Midbrain (tissue), 1 donor: ENCODE measurements at regions not wholly inside any gene's neighbourhood (a gene's known extent, or its start where the extent isn't known, plus 50 kb on each side); places are given as distances from the start of the nearest gene placed in this dataset.

ENCODE experiments used
- DNase-seq: peaks from one replicate; lab custom pipeline; 2025; lab: John Stamatoyannopoulos, UW

- DNase-seq, result no peak
Observed at GRCh38 chrX:42519666-42520231, 258.2 kb downstream of the PPP1R2C start.

- DNase-seq, result no peak
Observed at GRCh38 chrX:42515939-42516338, 262.0 kb downstream of the PPP1R2C start.

GRCh38 chrX:42505016-42505415, 272.9 kb downstream of the PPP1R2C start:
- no peak for DNase-seq

GRCh38 chrX:42499620-42500019, 278.3 kb downstream of the PPP1R2C start:
- no peak for DNase-seq

GRCh38 chrX:42497356-42497755, 280.6 kb downstream of the PPP1R2C start:
- DNase-seq, result no peak

GRCh38 chrX:42496239-42496638, 281.7 kb downstream of the PPP1R2C start:
- no peak for DNase-seq

- DNase-seq, result no peak
Observed at GRCh38 chrX:42495139-42495538, 282.8 kb downstream of the PPP1R2C start.

- DNase-seq, result no peak
Observed at GRCh38 chrX:42491137-42491907, 286.6 kb downstream of the PPP1R2C start.

GRCh38 chrX:42490111-42490510, 287.9 kb downstream of the PPP1R2C start:
- no peak for DNase-seq

- no peak for DNase-seq
Observed at GRCh38 chrX:42485601-42486000, 292.4 kb downstream of the PPP1R2C start.

- no peak for DNase-seq
Observed at GRCh38 chrX:42484233-42484632, 293.7 kb downstream of the PPP1R2C start.

GRCh38 chrX:42477396-42477795, 300.6 kb downstream of the PPP1R2C start:
- no peak for DNase-seq

- no peak for DNase-seq
Observed at GRCh38 chrX:42472727-42473126, 305.2 kb downstream of the PPP1R2C start.

GRCh38 chrX:42466332-42467046, 311.5 kb downstream of the PPP1R2C start:
- no peak for DNase-seq

GRCh38 chrX:42465821-42466220, 312.1 kb downstream of the PPP1R2C start:
- DNase-seq, result no peak

GRCh38 chrX:42463706-42464490, 314.1 kb downstream of the PPP1R2C start:
- no peak for DNase-seq

GRCh38 chrX:42462917-42463316, 315.0 kb downstream of the PPP1R2C start:
- no peak for DNase-seq

- DNase-seq, result no peak
Observed at GRCh38 chrX:42460706-42461105, 317.3 kb downstream of the PPP1R2C start.

GRCh38 chrX:42459735-42460134, 318.2 kb downstream of the PPP1R2C start:
- DNase-seq, result no peak

GRCh38 chrX:42456176-42456700, 321.7 kb downstream of the PPP1R2C start:
- no peak for DNase-seq

GRCh38 chrX:42450228-42450627, 327.7 kb downstream of the PPP1R2C start:
- no peak for DNase-seq

- DNase-seq, result no peak
Observed at GRCh38 chrX:42443267-42443666, 334.7 kb downstream of the PPP1R2C start.
